HUES6 (cell line): ENCODE measurements at regions not wholly inside any gene's neighbourhood (a gene's known extent, or its start where the extent isn't known, plus 50 kb on each side); places are given as distances from the start of the nearest gene placed in this dataset.

Experiments
- H3K27ac ChIP-seq: 2 replicates; pipeline ENCODE4 v1.7.0; 2013; ENCODE audit warnings: low read depth, mild to moderate bottlenecking, low read length, inconsistent platforms
- H3K27me3 ChIP-seq: 2 replicates; pipeline ENCODE4 v1.6.1; 2013; ENCODE audit warnings: low read length; ENCODE audit not compliant: control insufficient read depth, insufficient read depth
- H3K36me3 ChIP-seq: 2 replicates; pipeline ENCODE4 v1.6.1; 2013; ENCODE audit warnings: low read length; ENCODE audit not compliant: control insufficient read depth, insufficient read depth
- H3K4me1 ChIP-seq: 2 replicates; pipeline ENCODE4 v1.6.1; 2013; ENCODE audit warnings: low read length; ENCODE audit not compliant: control insufficient read depth, insufficient read depth
- H3K4me3 ChIP-seq: 2 replicates; pipeline ENCODE4 v1.5.1; 2013; ENCODE audit warnings: low read depth, low read length
- H3K9ac ChIP-seq: one replicate; pipeline ENCODE4 v1.6.1; 2013; ENCODE audit warnings: mild to moderate bottlenecking, low read length
- H3K9me3 ChIP-seq: 2 replicates; pipeline ENCODE4 v1.6.1; 2013; ENCODE audit warnings: low read depth, low read length; ENCODE audit not compliant: control insufficient read depth, insufficient read depth

DNA sequence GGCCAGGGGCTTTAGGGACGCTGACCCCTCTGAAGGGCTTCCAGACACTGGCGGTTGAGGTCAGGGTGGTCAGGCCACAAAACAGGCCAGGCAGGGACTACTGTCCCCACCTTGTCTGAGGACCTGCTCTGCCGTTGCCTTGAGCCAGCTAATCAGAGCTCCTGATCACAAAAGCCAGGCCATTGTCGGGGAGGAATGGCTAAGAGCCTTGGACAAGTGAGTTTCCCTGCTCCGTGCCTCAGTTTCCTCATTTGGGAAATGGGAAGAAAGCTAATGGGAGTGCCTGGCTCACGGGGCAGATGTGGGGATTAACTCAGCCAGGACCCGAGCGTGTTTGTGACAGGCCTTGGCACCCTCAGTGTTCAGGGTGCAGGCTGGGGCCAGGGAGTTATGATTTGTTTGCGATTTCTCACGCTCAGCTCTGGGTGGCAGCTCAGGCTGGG is 246.5 kb upstream of the CIBAR2 start:
- Histone ChIP-seq H3K9ac (no peak overlapping the region), H3K27me3 (no peaks in the 10 kb centered on the region), H3K4me3 (no peak overlapping the region), H3K27ac (no peak overlapping the region), H3K4me1 (peaks cover 11% of the 10 kb centered on the region; the same call in 1 of the 2 replicates), H3K36me3 (no peaks in the 10 kb centered on the region), H3K9me3 (peaks cover under 1% of the 10 kb centered on the region)

DNA sequence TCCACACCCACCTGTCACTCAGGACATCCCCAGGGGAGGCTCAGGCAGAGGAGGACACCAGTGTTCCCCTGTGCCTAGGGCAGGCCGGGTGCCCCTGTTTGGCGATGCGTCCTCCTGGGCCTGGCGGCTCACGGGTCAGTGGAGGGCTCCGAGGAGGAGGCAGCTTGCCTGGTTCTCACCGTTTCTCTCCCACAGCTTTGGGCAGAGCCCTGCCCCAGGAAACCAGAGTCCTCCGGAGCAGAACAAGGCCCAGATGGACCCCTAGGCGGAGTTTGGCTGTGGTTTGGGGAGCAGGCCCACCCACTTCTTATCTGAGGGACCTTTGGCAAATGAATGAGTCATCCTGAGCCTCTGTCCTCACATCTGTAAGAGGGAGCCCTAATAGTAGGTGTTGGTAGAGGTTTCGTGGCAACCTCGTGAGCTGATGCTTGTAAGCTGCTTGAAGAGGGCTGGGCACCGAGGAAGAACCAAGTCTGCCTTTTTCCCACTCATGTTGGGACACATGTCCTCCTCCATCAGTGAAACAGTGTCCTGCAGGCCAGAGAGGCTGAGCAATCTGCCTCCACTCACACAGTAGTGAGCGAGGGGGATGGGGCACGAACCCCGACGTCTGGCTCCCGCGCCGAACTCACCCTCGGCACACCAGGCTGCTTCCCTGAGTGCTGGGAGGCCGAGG is 247.0 kb upstream of the CIBAR2 start:
- Histone ChIP-seq H3K4me3 (no peak overlapping the region), H3K9ac (no peak overlapping the region), H3K27me3 (no peaks in the 10 kb centered on the region), H3K27ac (no peak overlapping the region), H3K9me3 (peaks cover 6% of the 10 kb centered on the region), H3K36me3 (no peaks in the 10 kb centered on the region), H3K4me1 (peaks cover 11% of the 10 kb centered on the region; the same call in 1 of the 2 replicates)

DNA sequence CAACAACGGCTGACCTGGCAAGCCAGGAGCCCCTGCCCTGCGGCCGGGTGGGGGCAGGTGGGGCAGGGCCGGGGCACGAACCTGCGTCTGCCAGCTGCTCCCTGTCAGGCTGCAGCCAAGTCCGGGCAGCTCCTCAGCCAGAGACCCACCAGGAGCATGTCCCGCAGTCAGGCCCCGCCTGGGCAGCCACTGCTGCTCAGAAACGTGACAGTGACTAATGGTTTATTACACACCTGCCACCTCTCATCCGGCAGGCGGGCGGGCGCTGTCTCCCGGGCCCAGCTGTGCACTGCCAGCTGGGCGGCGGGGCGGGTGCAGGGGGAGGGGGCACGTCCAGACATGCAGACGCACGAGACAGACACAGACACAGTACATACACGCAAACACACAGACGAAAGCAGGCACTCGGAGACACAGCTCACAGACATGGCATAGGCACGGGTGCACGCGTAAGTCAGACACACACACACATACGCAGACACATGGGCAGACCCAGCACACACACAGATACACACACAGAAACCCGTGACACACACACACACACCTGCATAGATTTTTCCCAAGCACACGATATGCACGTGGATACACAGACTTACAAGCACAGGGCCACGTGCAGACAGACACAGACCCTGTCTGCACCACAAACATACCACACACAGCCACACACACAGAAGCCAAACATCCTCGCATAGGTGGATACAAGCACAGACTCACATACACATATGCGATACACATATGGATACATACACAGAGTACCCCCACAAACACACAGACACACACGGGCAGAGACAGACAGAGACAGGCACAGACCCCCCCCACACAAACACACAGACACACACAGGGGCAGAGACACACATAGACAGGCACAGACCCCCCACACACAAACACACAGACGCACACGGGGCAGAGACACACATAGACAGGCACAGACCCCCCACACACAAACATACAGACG is 248.3 kb upstream of the CIBAR2 start:
- peaks cover 11% of the 10 kb centered on the region; the same call in 1 of the 2 replicates for H3K4me1 ChIP-seq
- no peak overlapping the region for H3K27ac ChIP-seq

DNA sequence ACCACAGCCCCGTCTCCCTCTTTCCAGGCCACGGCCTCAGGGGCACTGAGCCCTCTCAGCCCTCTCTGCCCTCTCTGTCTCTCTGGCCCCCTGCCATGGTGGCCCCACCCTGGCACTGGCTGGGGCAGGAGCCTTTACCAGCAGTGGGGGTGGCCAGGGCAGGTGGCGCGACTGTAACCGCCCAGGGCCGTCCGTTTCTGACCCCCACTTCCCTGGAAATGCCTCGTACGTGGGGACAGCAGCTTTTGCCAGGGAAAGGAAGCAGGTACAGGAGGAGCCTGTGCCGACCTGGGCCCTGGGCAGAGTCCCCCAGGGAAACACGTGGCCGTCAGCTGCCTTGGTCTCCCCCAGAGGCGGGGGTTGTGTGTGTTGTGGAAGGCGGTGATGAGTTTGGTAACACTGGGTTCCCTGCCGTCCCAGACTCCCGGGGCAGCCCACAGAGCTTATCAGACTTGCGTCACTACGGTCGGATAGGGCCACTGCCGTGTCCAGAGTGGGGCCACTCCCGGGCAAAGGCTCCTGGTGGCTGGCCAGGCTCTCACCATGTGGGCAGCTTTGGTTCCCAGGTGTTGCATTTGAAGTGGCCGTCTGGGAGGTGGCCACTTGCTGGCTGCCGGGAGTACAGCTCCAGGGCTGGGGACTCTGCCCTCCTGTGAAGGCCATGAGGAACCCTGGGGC is 249.3 kb upstream of the CIBAR2 start:
- peaks cover 19% of the 10 kb centered on the region for H3K4me1 ChIP-seq
- no peak overlapping the region for H3K27ac ChIP-seq
- peaks cover 7% of the 10 kb centered on the region for H3K9me3 ChIP-seq
- H3K9ac ChIP-seq = no peak overlapping the region
- peaks cover 3% of the 10 kb centered on the region; the same call in 1 of the 2 replicates for H3K27me3 ChIP-seq
- H3K4me3 ChIP-seq = no peak overlapping the region
- H3K36me3 ChIP-seq = no peaks in the 10 kb centered on the region

More for the DNA sequence above, 248.3 kb upstream of the CIBAR2 start:
- H3K27me3 ChIP-seq = peaks cover 3% of the 10 kb centered on the region; the same call in 1 of the 2 replicates
- no peak overlapping the region for H3K9ac ChIP-seq
- no peak overlapping the region for H3K4me3 ChIP-seq
- no peaks in the 10 kb centered on the region for H3K36me3 ChIP-seq
- peaks cover 7% of the 10 kb centered on the region for H3K9me3 ChIP-seq

DNA sequence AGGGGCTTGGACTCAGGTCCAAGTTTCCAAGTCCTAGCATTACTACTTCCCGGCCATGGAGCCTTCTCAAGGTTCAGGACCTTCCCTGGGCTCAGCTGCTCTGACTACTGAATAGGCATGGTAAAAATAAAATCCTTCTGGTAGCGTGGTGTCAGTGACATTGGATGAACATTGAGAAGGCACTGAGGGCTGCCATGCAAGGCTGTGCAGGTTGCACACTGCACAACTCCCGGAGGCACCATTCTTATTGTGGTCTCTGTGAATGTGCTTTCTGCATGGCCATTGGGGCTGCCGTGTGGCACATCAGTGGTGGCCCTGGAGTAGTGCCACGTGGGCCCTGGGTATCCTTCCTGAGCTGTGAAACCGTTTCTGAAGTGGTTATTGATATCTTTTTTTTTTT is 250.2 kb upstream of the CIBAR2 start:
- Histone ChIP-seq H3K36me3 (no peaks in the 10 kb centered on the region), H3K9me3 (peaks cover 7% of the 10 kb centered on the region), H3K4me3 (no peak overlapping the region), H3K9ac (no peak overlapping the region), H3K27me3 (peaks cover 8% of the 10 kb centered on the region), H3K4me1 (peaks cover 19% of the 10 kb centered on the region), H3K27ac (no peak overlapping the region)

DNA sequence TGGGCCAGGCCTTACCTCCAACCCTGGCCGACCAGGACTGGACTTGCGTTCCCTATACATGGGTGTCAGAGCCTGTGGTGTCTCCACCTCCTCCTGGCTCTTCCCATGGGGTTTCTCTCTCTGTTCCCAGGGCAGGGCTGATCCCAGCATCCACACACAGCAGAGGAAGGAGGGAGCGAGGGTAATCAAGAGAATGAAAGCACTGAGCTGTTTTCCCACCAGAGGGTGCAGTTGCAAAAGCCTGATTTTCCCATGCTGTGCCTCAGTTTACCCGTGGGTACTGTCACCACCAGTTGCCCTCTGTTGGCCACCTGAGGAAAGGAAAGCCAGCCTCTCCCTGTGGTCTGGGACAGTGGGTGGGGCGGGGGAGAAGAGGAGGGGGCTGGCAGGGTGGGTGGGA is 249.7 kb upstream of the GSE1 start:
- H3K36me3 ChIP-seq = no peaks in the 10 kb centered on the region
- peaks cover 7% of the 10 kb centered on the region for H3K9me3 ChIP-seq
- no peak overlapping the region for H3K27ac ChIP-seq
- H3K27me3 ChIP-seq = peaks cover 8% of the 10 kb centered on the region
- no peak overlapping the region for H3K9ac ChIP-seq
- peaks cover 19% of the 10 kb centered on the region for H3K4me1 ChIP-seq
- H3K4me3 ChIP-seq = no peak overlapping the region

DNA sequence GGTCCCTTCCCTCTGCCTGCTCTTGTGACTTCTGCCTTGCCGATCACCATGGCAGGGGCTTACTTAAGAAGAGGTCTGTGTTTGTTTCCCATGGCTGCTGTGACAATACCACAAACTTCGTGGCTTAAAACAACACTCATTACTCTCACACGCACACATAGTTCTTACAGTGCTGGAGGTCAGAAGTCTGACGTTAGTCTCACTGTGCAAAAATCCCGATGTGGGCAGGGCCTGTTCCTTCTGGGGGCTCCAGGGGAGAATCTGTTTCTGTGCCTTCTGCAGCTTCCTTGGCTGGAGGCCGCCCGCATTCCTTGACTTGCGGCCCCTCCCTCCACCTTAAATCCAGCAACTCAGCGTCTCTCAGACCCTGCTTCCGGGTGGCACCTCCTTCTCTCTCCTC is 249.2 kb upstream of the GSE1 start:
- Histone ChIP-seq H3K4me1 (peaks cover 19% of the 10 kb centered on the region), H3K27ac (no peak overlapping the region), H3K27me3 (peaks cover 8% of the 10 kb centered on the region), H3K4me3 (no peak overlapping the region), H3K9me3 (peaks cover 7% of the 10 kb centered on the region), H3K36me3 (no peaks in the 10 kb centered on the region), H3K9ac (no peak overlapping the region)

DNA sequence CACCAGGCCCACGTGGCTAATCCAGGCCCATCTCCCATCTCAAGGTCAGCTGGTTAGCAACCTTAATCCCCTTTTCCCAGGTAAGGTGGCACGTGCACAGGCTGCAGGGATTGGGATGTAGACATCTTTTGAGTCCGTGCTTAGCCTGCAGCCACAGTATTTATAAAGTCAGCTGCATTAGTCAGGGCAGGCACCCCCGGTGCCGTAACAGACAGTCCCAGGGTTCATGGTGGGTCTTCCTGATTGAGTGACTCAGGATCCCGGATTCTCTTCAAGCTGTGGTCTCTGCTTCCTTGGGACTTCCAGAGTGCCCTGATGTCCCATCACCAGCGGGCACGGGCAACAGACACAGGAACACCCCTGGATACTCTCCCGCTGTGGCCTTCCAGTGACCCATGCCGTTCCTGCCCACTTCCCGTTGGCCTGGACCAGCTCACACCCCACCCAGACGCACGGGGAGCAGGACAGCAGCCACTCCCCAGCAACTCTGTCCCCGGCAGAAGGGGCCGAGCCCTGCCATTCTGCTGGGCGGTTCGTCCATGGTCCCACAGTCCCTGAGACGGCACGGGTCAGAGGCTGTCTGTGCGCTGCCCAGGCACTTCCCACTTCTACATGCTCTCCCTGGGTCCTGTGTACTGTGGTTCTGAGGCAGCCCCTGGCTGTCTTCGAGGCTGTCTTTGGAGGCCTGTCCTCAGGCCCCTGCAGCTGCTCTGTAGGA is 248.6 kb upstream of the GSE1 start:
- Histone ChIP-seq H3K9ac (no peak overlapping the region), H3K27ac (no peak overlapping the region), H3K27me3 (peaks cover 8% of the 10 kb centered on the region), H3K4me3 (no peak overlapping the region), H3K36me3 (no peaks in the 10 kb centered on the region), H3K4me1 (peaks cover 19% of the 10 kb centered on the region), H3K9me3 (peaks cover 7% of the 10 kb centered on the region)

DNA sequence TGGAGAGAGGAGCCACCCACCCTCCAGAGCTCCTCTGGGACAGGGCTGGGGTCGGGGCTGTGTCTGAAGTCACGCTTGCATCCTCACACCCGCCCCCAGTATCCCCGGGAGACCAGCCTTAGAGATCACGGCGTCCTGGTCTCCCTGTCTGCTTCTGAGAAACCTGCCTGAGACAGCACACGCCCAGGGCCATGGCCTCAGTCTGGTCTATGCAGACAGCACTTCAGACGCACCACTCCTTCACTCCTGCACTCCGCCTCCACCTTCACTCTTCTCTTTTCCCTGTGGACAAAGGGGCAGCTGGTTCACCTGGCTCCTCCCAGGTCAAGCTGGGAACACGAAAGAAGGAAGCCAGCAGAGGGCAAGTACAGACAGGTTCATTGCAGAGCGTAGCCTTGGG is 248.0 kb upstream of the GSE1 start:
- peaks cover 7% of the 10 kb centered on the region for H3K9me3 ChIP-seq
- H3K27me3 ChIP-seq = peaks cover 8% of the 10 kb centered on the region
- no peaks in the 10 kb centered on the region for H3K36me3 ChIP-seq
- peaks cover 21% of the 10 kb centered on the region for H3K4me1 ChIP-seq
- no peak overlapping the region for H3K9ac ChIP-seq
- no peak overlapping the region for H3K4me3 ChIP-seq
- H3K27ac ChIP-seq = no peak overlapping the region

DNA sequence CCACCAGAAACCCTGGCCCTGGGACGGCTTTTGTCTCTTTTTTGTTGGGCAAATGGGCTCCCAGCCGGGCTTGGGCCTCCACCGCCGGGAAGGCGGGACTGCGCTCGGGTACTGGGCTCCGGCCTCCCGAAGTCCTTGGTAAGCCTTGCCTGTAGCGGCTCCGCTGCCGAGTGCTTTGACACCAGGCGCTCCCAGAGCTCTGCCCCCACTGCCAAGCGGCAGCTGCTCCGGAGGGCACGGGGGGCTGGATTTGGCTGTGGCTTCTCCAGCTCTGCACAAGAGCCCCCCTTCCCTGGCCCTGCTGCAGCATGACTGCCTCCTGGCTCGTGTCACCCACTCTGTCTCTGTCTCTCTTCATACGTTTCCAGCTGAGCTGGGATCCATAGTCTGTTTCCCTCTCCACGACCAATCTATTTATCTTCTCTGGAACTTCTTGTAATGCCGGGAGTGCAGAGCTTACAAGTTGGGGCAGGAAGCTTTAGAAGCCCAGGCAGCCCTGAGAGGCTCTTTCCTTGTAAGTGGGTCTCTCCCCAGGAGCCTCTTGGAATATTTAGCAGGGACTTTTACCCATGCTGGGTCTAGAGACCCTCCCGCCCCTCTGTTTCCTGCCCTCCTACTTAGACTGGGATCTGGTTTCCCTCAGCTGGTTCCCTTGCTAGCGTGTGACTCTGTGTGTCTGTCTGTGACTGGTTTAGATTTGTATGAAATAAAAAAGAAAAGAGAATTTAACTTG is 246.9 kb upstream of the GSE1 start:
- Histone ChIP-seq H3K4me3 (no peak overlapping the region; the same call in 1 of the 2 replicates), H3K4me1 (peaks cover 31% of the 10 kb centered on the region)

More for the DNA sequence above, 246.9 kb upstream of the GSE1 start:
- Histone ChIP-seq H3K9me3 (peaks cover 7% of the 10 kb centered on the region), H3K36me3 (no peaks in the 10 kb centered on the region), H3K27me3 (peaks cover 8% of the 10 kb centered on the region), H3K27ac (no peak overlapping the region), H3K9ac (no peak overlapping the region)
